HG02943 (cell line): ENCODE measurements at regions not wholly inside any gene's neighbourhood (a gene's known extent, or its start where the extent isn't known, plus 50 kb on each side); places are given as distances from the start of the nearest gene placed in this dataset.
"Not testable (repeated sequence)": the region's sequence is repeated elsewhere in the genome, so short reads cannot be mapped to it uniquely, and the experiment has no call there.

Experiments
- ATAC-seq: cut with Tn5 transposase; IDR thresholded peaks from one replicate; pipeline ENCODE4 v1.9.1; 2021; ENCODE audit warnings: mild to moderate bottlenecking, low read depth, moderate library complexity; ENCODE audit not compliant: unreplicated experiment

DNA sequence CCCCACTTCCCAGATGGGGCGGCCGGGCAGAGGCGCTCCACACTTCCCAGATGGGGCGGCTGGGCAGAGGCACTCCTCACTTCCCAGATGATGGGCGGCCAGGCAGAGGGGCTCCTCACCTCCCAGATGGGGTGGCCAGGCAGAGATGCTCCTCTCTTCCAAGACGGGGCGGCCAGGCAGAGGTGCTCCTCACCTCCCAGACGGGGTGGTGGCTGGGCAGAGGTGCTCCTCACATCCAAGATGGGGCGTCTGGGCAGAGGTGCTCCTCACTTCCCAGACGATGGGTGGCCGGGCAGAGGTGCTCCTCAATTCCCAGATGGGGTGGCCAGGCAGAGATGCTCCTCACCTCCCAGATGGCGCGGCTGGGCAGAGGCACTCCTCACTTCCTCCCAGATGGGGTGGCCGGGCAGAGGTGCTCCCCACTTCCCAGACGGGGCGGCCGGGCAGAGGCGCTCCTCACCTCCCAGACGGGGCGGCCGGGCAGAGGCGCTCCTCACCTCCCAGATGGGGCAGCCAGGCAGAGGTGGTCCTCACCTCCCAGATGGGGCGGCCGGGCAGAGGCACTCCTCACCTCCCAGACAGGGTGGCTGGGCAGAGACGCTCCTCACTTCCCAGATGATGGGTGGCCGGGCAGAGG is 275.2 kb downstream of the LIPI start:
- not testable (repeated sequence) for ATAC-seq

DNA sequence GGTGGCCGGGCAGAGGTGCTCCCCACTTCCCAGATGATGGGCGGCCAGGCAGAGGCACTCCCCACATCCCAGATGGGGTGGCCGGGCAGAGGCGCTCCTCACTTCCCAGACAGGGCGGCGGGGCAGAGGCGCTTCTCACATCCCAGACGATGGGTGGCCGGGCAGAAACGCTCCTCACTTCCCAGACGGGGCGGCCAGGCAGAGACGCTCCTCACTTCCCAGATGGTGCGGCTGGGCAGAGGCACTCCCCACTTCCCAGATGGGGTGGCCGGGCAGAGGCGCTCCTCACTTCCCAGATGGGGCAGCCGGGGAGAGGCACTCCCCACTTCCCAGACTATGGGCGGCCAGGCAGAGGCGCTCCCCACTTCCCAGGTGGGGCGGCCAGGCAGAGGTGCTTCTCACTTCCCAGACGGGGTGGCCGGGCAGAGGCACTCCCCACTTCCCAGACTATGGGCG is 275.8 kb downstream of the LIPI start:
- ATAC-seq: not testable (repeated sequence)

DNA sequence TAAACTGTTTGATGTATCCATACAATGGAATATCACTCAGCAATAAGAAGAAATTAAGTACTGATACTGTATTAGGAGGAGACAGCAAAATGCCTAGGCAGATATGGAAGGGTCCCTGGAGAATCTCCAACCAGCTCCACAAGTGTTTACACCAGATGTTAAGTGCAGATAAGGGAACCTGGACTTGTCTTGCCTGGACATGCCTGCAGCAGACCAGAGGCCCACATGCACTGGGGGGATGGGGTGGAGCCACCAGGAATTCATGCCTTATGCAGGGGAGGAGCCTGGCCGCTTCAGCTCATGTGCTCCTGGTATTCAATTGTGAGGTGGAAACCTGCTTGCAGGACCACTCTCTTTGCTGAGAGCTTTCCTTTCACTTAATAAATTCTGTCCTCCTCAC is 287.6 kb downstream of the LIPI start:
- not testable (repeated sequence) for ATAC-seq

DNA sequence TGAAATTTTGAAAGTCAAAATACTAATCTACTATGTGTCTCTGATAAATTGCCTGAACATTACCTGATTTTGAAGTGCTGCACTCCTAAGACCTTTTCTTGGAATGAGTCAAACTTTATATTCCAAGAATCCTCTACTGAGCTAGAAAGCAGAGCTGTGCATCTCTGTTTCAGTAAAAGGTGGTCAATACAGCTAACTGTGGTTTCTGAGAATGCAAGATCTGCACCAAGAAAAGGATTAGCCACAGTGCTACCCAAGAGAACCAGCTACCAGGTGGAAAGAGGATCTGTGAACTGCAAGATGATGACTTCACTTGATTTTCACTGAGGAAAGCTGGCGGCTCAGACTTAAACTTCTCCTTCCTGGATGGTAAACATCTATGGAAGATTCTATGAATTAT is 289.3 kb downstream of the LIPI start:
- not testable (repeated sequence) for ATAC-seq

DNA sequence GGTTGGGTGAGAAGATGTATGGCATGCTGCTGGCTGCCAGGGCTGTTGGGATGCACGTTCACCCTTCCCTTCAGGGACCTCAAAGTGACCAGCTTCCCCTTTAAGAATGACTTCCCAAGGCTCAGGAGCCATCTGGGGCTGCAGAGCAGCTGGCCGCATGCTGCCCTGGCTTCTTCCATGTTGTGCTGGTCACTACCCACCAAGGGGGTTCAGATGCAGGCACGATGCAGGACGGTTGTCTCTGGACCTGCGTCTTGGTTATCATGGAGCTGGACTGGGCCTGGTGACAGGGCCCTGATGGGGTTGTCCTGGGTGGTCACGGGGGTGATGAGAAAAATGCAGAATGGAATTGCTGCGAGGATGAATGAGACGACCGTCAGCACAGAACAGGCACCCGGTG is 297.8 kb downstream of the POTED start:
- ATAC-seq: not testable (repeated sequence)

DNA sequence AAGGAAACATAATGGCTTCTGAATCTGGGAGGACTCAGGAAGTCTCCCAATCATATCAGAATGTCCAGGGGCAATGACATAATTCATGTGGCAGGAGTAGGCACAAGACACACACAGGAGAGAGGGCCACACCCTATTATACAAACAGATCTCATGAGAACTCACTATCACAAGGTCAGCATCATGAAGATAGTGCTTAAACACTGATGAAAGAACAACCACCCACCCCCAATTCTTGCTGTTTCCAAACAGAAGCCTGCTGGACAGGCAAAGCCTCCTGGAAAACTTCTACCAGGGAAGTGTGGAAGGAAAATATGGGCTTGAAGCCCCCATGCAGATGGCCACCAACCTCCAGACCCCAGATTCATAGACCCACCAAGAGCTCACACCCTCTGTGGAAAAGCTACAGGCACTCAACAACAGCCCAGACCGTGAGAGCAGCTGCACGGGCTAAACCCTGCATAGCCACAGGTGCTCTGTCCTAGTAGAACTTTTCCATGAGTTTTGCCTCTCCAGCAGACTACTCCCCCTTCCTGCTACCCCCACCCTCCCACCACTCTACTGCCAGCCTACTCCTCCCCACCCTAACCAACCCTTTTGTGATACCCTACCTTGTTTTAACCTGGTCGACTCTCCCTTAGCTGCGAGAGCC is 287.1 kb downstream of the POTED start:
- not testable (repeated sequence) for ATAC-seq

DNA sequence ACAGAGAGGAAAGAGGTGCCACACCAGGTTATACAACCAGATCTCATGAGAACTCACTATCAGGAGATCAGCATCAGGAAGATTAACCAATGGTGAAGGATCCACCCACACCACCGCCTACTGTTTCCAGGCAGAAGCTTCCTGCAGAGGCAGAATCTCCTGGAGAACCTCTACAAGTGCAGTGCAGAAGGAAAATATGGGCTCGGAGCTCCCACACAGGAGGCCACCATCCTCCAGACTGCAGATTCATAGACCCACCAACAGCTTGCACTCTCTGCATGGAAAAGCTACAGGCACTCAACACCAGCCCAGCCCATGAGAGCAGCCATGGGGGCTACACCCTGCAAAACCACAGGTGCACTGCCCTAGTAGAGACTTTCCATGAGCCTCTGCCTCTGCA is 284.0 kb downstream of the POTED start:
- not testable (repeated sequence) for ATAC-seq

DNA sequence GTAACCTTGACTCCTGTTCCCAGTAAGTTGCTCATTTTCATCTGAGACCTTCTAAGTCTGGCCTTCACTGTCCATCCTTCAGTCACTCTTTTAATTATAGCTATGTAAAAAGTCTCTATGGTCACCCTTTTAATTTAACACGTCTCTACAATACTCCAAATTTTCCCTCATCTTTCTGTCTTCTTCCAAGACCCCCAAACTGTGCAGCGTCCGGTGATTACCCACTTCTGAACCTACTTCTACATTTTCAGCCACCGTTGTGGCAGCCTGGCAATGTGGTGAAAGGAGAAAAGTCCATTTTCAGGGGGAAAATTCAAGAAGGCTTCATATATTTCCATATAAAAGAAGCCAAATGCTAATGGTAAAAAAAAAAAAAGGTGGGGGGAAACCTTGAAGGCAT is 283.4 kb downstream of the POTED start:
- not testable (repeated sequence) for ATAC-seq

DNA sequence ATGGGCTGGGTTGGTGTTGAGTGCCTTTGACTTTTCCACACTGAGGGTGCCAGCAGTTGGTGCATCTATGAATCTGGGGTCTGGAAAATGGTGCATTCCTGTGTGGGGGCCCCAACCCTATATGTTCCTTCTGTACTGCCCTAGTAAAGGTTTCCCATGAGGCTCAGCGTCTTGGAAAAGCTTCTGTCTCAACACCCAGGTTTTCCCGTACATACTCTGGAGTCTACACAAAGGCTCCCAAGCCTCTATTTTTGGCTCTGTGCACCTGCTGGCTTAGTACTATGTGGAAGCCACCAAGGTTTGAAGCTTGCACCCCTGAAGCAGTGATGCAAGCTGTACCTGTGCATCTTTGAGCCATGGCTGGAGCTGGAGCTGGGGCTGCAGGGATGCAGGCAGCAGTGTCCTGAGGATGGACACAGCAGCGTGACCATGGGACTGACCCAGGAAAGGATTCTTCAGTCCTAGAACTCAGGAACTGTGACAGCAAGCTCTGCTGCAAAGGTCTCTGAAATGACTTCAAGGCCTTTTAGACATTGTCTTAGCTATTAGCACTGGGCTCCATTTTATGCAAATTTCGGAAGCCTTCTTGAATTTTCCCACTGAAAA is 282.7 kb downstream of the POTED start:
- ATAC-seq: not testable (repeated sequence)

DNA sequence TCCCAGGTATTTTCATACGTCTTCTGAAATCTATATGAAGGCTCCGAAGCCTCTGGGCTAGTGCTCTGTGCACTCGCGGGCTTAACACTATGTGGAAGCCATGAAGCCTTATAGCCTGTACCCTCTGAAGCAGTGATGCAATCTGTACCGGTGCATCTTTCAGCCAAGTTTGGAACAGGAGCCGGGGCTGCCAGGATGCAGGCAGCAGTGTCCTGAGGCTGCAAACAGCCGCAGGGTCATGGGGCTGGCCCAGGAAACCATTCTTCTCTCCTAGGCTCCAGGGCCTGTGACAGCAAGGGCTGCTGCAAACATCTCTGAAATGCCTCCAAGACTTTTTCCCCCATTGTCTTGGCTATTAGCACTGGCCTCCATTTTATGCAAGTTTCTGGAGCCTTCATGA is 279.6 kb downstream of the POTED start:
- ATAC-seq: not testable (repeated sequence)

DNA sequence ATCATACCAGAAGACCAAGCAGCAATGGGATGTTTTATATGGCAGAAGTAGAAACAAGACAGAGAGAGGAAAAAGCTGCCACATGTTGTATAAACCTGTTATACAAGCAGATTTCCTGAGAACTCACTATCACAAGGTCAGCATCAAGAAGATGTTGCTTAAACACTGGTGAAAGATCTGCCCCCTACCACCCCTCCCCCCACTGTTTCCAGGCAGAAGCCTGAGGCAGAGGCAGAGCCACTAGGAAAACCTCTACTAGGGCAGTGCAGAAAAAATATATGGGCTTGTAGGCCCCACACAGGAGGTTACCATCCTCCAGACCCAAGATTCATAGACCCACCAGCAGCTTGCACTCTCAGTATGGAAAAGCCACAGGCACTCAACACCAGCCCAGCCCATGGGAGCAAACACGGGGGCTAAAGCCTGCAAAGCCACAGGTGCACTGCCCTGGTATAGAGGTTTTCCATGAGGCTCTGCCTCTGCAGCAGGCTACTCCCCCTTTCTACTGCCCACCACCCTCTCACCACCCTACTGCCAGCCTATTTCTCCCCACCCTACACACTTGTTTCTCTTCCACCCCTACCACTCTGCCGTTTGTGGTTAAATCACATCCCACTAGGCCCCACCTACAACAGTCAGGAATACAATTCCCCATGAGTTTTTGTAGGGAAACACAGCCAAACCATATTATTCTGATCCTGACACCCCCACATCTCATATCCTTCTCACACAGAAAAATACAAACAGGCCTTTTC is 274.2 kb downstream of the POTED start:
- not testable (repeated sequence) for ATAC-seq

DNA sequence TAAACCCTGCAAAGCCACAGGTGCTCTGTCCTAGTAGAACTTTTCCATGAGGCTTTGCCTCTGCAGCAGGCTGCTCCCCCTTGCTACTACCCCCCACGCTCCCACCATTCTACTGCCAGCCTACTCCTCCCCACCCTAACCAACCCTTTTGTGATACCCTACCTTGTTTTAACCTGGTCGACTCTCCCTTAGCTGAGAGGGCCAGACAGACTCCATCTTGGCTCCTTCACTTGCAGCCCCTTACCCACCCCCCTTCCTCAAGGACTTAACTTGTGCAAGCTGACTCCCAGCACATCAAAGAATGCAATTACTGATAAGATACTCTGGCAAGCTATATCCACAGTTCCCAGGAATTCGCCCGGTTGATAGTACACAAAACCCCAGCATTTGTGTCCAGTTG is 267.9 kb downstream of the POTED start:
- ATAC-seq: not testable (repeated sequence)

DNA sequence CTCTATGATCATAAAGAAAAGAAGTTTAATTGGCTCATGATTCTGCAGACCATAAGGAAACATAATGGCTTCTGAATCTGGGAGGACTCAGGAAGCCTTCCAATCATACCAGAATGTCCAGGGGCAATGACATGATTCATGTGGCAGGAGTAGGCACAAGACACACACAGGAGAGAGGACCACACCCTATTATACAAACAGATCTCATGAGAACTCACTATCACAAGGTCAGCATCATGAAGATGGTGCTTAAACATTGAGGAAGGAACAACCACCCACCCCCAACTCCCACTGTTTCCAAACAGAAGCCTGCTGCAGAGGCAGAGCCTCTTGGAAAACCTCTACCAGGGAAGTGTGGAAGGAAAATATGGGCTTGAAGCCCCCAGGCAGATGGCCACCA is 267.4 kb downstream of the POTED start:
- ATAC-seq: not testable (repeated sequence)

DNA sequence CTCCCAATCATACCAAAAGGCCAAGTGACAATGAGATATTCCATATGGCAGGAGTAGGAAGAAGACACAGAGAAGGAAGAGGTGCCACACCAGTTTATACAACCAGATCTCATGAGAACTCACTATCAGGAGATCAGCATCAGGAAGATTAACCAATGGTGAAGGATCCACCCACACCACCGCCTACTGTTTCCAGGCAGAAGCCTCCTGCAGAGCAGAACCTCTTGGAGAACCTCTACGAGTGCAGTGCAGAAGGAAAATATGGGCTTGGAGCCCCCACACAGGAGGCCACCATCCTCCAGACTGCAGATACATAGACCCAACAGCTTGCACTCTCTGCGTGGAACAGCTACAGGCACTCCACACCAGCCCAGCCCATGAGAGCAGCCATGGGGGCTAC is 264.4 kb downstream of the POTED start:
- ATAC-seq: not testable (repeated sequence)

DNA sequence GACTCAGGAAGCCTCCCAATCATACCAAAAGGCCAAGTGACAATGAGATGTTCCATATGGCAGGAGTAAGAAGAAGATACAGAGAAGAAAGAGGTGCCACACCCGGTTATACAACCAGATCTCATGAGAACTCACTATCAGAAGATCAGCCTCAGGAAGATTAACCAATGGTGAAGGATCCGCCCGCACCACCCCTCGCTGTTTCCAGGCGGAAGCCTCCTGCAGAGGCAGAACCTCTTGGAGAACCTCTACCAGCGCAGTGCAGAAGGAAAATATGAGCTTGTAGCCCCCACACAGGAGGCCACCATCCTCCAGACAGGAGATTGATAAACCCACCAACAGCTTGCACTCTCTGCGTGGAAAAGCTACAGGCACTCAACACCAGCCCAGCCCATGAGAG is 245.1 kb downstream of the POTED start:
- ATAC-seq: no peak

DNA sequence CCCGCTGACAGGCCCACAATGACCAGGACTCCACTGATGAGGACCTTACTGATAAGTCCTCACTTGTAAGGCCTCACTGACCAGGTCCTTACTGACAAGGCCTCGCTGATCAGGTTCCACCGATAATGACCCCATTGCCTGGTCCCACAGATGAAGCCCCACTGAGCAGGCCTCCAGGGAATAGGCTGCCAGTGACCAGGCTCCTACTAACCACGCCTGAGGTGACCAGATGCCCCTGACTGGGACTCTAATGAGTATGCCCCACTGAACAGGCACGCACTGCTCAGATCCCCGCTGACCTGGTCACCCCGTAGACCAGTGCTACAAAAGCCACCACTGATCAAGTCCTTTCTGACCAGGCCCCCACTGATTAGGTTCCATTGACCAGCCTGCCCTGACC is 241.2 kb downstream of the POTED start:
- ATAC-seq: not testable (repeated sequence)

DNA sequence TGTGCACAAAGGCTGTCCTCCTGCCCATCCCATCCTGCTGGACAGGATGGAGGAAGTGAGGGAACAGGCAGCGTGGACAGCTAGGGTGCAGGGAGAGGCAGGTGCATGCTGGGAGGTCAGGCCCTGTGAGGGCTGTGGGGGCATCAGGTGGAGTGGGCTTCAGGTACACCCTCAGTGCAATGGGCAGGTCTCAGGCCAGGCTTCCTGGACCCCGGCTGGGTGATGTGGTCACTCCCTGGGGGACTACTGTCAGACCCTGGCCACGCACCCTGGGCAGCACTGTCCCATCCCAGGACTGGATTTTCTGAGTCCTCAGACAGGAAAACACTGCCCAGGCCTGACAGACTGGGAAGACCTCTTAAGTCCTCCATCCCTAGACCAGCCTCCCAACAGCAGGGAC is 239.9 kb downstream of the POTED start:
- ATAC-seq: not testable (repeated sequence)

DNA sequence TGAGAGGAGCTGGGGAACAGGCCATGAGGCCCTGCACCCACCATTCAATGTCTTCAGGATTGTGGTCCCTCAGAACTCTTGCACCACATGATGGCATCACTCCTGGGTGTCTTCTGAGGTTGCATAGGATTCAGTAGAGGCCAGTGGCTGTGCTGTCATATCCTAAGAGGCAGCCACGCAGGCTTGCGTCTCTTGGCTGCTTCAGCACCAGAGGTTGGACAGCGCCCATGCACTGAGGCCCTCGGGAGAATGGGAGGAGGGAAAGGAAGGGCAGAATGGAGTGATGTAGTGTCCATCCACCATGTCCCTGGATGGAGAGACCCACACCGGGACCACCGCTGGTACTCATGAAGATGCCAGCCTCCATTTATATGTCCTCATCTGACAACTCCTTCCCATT is 237.1 kb downstream of the POTED start:
- not testable (repeated sequence) for ATAC-seq

DNA sequence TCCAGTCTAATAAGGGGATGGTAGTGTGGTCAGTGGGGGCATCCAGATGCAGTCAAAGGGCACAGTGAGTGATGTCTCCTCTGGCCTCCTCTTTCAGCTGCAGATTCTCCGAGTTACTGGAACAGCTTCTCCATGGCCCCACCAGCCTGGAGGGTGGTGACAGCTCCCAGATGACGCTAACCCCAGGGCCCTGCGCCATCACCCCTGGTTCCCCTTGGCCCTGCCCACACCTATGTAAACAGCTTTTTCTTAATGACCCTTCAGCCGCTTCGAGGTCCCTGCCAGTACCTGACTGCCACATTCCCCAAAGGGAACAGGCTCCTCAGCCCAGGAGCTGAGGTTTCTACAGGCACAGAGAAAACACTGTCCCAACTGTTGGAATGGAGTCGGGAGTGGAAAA is 235.0 kb downstream of the POTED start:
- not testable (repeated sequence) for ATAC-seq

DNA sequence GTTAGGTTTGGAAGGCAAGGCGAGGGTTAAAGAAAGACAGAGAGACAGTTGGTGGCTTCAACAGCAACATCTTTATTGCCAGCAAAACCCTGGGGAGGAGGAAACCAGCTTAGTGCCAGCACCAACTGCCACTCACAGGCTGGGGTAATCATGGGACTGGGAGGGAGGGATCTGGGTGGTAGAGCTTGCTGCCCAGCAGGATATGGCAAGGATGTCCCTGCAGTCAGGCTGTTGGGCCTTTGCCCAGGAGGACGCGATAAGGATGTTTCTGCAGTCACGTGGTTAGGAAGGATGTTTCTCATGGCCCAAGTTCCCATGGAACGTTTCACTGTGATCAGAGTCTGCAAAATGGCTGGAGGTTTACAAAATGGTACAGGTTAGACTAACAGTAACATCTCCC is 233.5 kb downstream of the POTED start:
- ATAC-seq: not testable (repeated sequence)

DNA sequence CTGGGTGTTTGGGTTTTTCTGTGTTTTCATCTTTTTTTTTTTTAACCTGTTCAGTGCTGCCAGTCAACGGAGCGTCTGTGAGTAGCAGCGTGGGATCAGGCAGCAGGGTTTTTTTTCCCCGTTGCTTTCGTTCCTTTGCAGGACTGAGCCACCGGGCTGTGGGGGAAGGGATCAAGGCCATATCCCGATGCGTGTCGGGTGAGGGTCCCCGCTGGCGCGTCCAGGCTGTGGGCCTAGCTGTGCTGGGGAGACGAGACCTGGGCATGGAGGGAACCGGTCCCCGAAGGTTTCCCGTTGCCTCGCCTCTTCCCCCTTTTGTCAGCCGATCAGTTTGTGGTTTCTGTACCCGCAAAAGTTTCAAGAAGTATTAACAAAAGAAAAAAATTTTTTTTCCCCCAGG is 218.1 kb downstream of the POTED start:
- not testable (repeated sequence) for ATAC-seq
